IMR-90 (cell line): ENCODE measurements at regions not wholly inside any gene's neighbourhood (a gene's known extent, or its start where the extent isn't known, plus 50 kb on each side); places are given as distances from the start of the nearest gene placed in this dataset.

Experiments
- ATAC-seq: fragments of 200-7000 bp; cut with Tn5 transposase; 2 replicates; pipeline ENCODE4 v1.9.1; 2020; ENCODE audit warnings: low read depth, mild to moderate bottlenecking, moderate library complexity
- BruUV-seq: library from RNA; stranded (reverse); fragments of 400-500 nt; replicated peaks from 2 replicates; lab custom pipeline; 2021; lab: Mats Ljungman, UMichigan
- CTCF ChIA-PET: fragments of 300-600 bp; formaldehyde crosslinking; extraction: SDS; loops from one replicate; lab custom pipeline; 2021; ENCODE audit warnings: antibody characterized with exemption; lab: Yijun Ruan, JAX
- POLR2A ChIA-PET: fragments of 300-600 bp; sonication (Branson Sonifier 250); formaldehyde crosslinking; loops from one replicate; lab custom pipeline; 2022; ENCODE audit warnings: antibody characterized with exemption; ENCODE audit not compliant: unreplicated experiment; lab: Charles Lee
- DNase-seq: peaks from one replicate; pipeline ENCODE4 v3.0.0; 2013
- H2AFZ ChIP-seq: replicated peaks from 2 replicates; pipeline ENCODE3; 2013; ENCODE audit warnings: low read length, mild to moderate bottlenecking; ENCODE audit not compliant: poor library complexity
- H2AK5ac ChIP-seq: 2 replicates; pipeline ENCODE4 v1.6.1; 2013; ENCODE audit warnings: low read depth, low read length, inconsistent platforms
- H2AK9ac ChIP-seq: replicated peaks from 2 replicates; pipeline ENCODE3; 2013; ENCODE audit warnings: mild to moderate bottlenecking, low read depth, low read length, moderate library complexity; ENCODE audit not compliant: poor library complexity
- H2BK120ac ChIP-seq: 2 replicates; pipeline ENCODE4 v1.6.1; 2013; ENCODE audit warnings: low read depth, low read length, inconsistent platforms
- H2BK15ac ChIP-seq: 3 replicates; pipeline ENCODE4 v1.6.1; 2013; ENCODE audit warnings: low read depth, low read length, inconsistent platforms
- H2BK20ac ChIP-seq: 2 replicates; pipeline ENCODE4 v1.6.1; 2013; ENCODE audit warnings: low read depth, mild to moderate bottlenecking, inconsistent platforms, low read length, moderate library complexity
- H2BK5ac ChIP-seq: 2 replicates; pipeline ENCODE4 v1.6.1; 2013; ENCODE audit warnings: mild to moderate bottlenecking, low read depth, low read length, inconsistent platforms; ENCODE audit not compliant: poor library complexity, severe bottlenecking
- H3K14ac ChIP-seq: replicated peaks from 2 replicates; pipeline ENCODE4 v1.6.1; 2013; ENCODE audit warnings: low read depth, low read length, inconsistent platforms
- H3K18ac ChIP-seq: 2 replicates; pipeline ENCODE4 v1.6.1; 2013; ENCODE audit warnings: low read depth, low read length, control low read depth
- H3K23ac ChIP-seq: 2 replicates; pipeline ENCODE4 v1.6.1; 2013; ENCODE audit warnings: low read depth, low read length, inconsistent platforms
- H3K27ac ChIP-seq: 2 replicates; pipeline ENCODE4 v1.5.1; 2013; ENCODE audit warnings: mild to moderate bottlenecking, control low read depth, low read length; ENCODE audit not compliant: insufficient read depth
- H3K27me3 ChIP-seq: 2 replicates; pipeline ENCODE4 v1.6.1; 2013; ENCODE audit warnings: low read length; ENCODE audit not compliant: control insufficient read depth, insufficient read depth
- H3K36me3 ChIP-seq: 2 replicates; pipeline ENCODE4 v1.6.1; 2013; ENCODE audit warnings: low read length, mixed read lengths; ENCODE audit not compliant: control insufficient read depth, insufficient read depth
- H3K4ac ChIP-seq: 2 replicates; pipeline ENCODE4 v1.6.1; 2013; ENCODE audit warnings: low read depth, low read length, inconsistent platforms
- H3K4me1 ChIP-seq: 2 replicates; pipeline ENCODE4 v1.6.1; 2013; ENCODE audit warnings: low read length, mixed read lengths; ENCODE audit not compliant: control insufficient read depth, insufficient read depth
- H3K4me2 ChIP-seq: 2 replicates; pipeline ENCODE4 v1.6.1; 2013; ENCODE audit warnings: low read depth, mild to moderate bottlenecking, control low read depth, low read length, moderate library complexity
- H3K4me3 ChIP-seq: 2 replicates; pipeline ENCODE4 v1.5.1; 2013; ENCODE audit warnings: low read depth, mild to moderate bottlenecking, control low read depth, low read length, moderate library complexity; ENCODE audit not compliant: insufficient read depth
- H3K56ac ChIP-seq: 2 replicates; pipeline ENCODE4 v1.6.1; 2013; ENCODE audit warnings: low read length, inconsistent platforms; ENCODE audit not compliant: insufficient read depth; ENCODE audit errors: extremely low read depth
- H3K79me1 ChIP-seq, 2 experiments: 2 replicates each; pipeline ENCODE4 v1.6.1; 2013; ENCODE audit warnings: low read length in 2 of 2, inconsistent platforms in 1 of 2, low read depth in 1 of 2
- H3K9ac ChIP-seq: 2 replicates; pipeline ENCODE4 v1.6.1; 2013; ENCODE audit warnings: low read depth, low read length, control low read depth
- H3K9me1 ChIP-seq: 2 replicates; pipeline ENCODE4 v1.6.1; 2013; ENCODE audit warnings: low read length, inconsistent platforms; ENCODE audit not compliant: insufficient read depth
- H3K9me3 ChIP-seq: 2 replicates; pipeline ENCODE4 v1.6.1; 2013; ENCODE audit warnings: low read length; ENCODE audit not compliant: control insufficient read depth, insufficient read depth
- H4K20me1 ChIP-seq: 2 replicates; pipeline ENCODE4 v1.6.1; 2013; ENCODE audit warnings: low read length, inconsistent platforms; ENCODE audit not compliant: insufficient read depth
- H4K5ac ChIP-seq: 2 replicates; pipeline ENCODE4 v1.6.1; 2013; ENCODE audit warnings: mild to moderate bottlenecking, low read depth, low read length, control low read depth
- H4K8ac ChIP-seq, 2 experiments: 2 replicates each; pipeline ENCODE4 v1.6.1; 2013; ENCODE audit warnings: low read depth in 2 of 2, low read length in 2 of 2, control low read depth in 1 of 2, inconsistent platforms in 1 of 2
- H4K91ac ChIP-seq: 2 replicates; pipeline ENCODE4 v1.6.1; 2013; ENCODE audit warnings: low read depth, low read length, inconsistent platforms; ENCODE audit not compliant: insufficient read depth
- BHLHE40 ChIP-seq: fragments of 150-350 bp; IDR thresholded peaks from 2 replicates; pipeline ENCODE4 v1.6.1; 2016; ENCODE audit warnings: mild to moderate bottlenecking, low read depth, low read length
- CHD1 ChIP-seq: IDR thresholded peaks from 2 replicates; pipeline ENCODE4 v1.6.1; 2012; ENCODE audit warnings: low read depth, low read length, improper control_type of control experiment
- FOS ChIP-seq: fragments of 150-350 bp; IDR thresholded peaks from 2 replicates; pipeline ENCODE4 v1.6.1; 2016; ENCODE audit warnings: low read depth, low read length
- MAFK ChIP-seq: IDR thresholded peaks from 2 replicates; pipeline ENCODE4 v1.6.1; 2012; ENCODE audit warnings: low read depth, low read length, improper control_type of control experiment
- MAZ ChIP-seq: IDR thresholded peaks from 2 replicates; pipeline ENCODE4 v1.6.1; 2012; ENCODE audit warnings: low read depth, mild to moderate bottlenecking, low read length, improper control_type of control experiment, moderate library complexity, borderline replicate concordance
- NFE2L2 ChIP-seq: fragments of 150-350 bp; IDR thresholded peaks from 2 replicates; pipeline ENCODE4 v1.6.1; 2016; ENCODE audit warnings: low read depth, mild to moderate bottlenecking, low read length
- RAD21 ChIP-seq: IDR thresholded peaks from 2 replicates; pipeline ENCODE4 v1.6.1; 2012; ENCODE audit warnings: low read length, improper control_type of control experiment
- WGBS, 2 experiments: methylation state at CpG; one replicate each; pipeline versions ENCODE4 v1.1.5 to v1.1.7; 2013; ENCODE audit warnings: missing lambda C conversion rate in 2 of 2; ENCODE audit not compliant: insufficient read length in 1 of 2; ENCODE audit errors: extremely low coverage in 2 of 2; 5-methylcytosine and 5-hydroxymethylcytosine counted together
- dilution Hi-C: fragments of 300-500 bp; cut with HindIII; formaldehyde crosslinking; loops from one replicate; pipeline ENCODE4 v1.14.3; 2018; ENCODE audit warnings: low sequenced_read_pairs; ENCODE audit not compliant: unreplicated experiment
- in situ Hi-C: fragments of 300-500 bp; cut with MboI; formaldehyde crosslinking; loops from 3 replicates; pipeline ENCODE4 v1.14.3; 2019; ENCODE audit warnings: low sequenced_read_pairs, inconsistent platforms, mixed read lengths
- intact Hi-C: fragments of 100-400 bp; cut with micrococcal nuclease; formaldehyde crosslinking; loops from 2 replicates; pipeline ENCODE4 v1.10.0; 2022
- TF ChIP-seq, protein P1 (sequence below): fragments of 150-350 bp; IDR thresholded peaks from 2 replicates; pipeline ENCODE4 v1.6.1; 2016; ENCODE audit warnings: low read depth, mild to moderate bottlenecking, low read length, moderate library complexity, borderline replicate concordance
- TF ChIP-seq, protein P2 (sequence below): conservative IDR thresholded peaks from 2 replicates; pipeline ENCODE4 v1.5.1; 2012; ENCODE audit warnings: mild to moderate bottlenecking, low read depth, low read length, improper control_type of control experiment
- TF ChIP-seq, protein P3 (sequence below): fragments of 150-350 bp; IDR thresholded peaks from 2 replicates; pipeline ENCODE4 v1.6.1; 2017; ENCODE audit warnings: mild to moderate bottlenecking, antibody characterized with exemption, low read length, low read depth

DNA sequence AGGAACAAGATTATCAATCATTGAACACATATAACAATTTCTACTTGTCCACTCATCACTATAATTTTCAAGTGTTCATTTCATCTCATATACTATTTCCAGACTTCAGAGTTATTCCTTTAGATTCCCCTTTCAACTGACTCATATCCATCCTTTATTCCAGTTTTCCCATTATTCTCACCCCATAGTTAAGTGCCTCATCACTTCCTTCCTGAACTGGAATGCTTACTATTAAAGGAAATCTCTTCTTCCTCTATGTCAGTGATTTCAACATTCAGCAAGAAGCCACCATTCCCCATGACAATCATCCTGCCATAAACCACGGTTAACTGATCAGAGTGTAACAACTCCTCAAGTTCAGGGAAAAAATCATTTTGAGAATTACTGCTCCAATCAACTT, 198.9 kb downstream of the FBXO8 start:
- Histone ChIP-seq H3K18ac (no peak overlapping the region), H4K91ac (no peak overlapping the region), H2BK15ac (no peak overlapping the region), H3K56ac (no peak overlapping the region), H2AK5ac (no peak overlapping the region), H3K9ac (no peak overlapping the region), H2BK20ac (no peak overlapping the region), H4K8ac (no peak overlapping the region), H4K5ac (no peak overlapping the region), H3K36me3 (no peaks in the 10 kb centered on the region), H3K4me3 (no peak overlapping the region), H4K20me1 (no peaks in the 10 kb centered on the region), H3K23ac (no peak overlapping the region), H3K9me3 (no peaks in the 10 kb centered on the region), H2AFZ (no peak overlapping the region), H2BK120ac (no peak overlapping the region), H3K27me3 (no peaks in the 10 kb centered on the region), H3K9me1 (no peaks in the 10 kb centered on the region), H3K79me1 (no peaks in the 10 kb centered on the region), H3K4me2 (no peak overlapping the region), H3K4me1 (no peaks in the 10 kb centered on the region), H2BK5ac (no peak overlapping the region), H3K27ac (no peak overlapping the region), H3K4ac (no peak overlapping the region), H3K14ac (no peak overlapping the region), H2AK9ac (no peak overlapping the region)
- intact Hi-C loops (no loop called here), dilution Hi-C loops (no loop called here), in situ Hi-C loops (no loop called here)
- no peak for DNase-seq
- ChIA-PET CTCF (no interaction called here), POLR2A (no interaction called here)
- BruUV-seq, result no TSS peak
- no CpG with 5 or more reads among the region's 1 CpG for WGBS, 2 experiments
- TF ChIP-seq NFE2L2 (no peak), MAFK (no peak), BHLHE40 (no peak), FOS (no peak), MAZ (no peak), RAD21 (no peak), CHD1 (no peak)
- TF ChIP-seq, protein P1, sequence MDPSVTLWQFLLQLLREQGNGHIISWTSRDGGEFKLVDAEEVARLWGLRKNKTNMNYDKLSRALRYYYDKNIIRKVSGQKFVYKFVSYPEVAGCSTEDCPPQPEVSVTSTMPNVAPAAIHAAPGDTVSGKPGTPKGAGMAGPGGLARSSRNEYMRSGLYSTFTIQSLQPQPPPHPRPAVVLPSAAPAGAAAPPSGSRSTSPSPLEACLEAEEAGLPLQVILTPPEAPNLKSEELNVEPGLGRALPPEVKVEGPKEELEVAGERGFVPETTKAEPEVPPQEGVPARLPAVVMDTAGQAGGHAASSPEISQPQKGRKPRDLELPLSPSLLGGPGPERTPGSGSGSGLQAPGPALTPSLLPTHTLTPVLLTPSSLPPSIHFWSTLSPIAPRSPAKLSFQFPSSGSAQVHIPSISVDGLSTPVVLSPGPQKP, result no peak
- TF ChIP-seq, protein P2, sequence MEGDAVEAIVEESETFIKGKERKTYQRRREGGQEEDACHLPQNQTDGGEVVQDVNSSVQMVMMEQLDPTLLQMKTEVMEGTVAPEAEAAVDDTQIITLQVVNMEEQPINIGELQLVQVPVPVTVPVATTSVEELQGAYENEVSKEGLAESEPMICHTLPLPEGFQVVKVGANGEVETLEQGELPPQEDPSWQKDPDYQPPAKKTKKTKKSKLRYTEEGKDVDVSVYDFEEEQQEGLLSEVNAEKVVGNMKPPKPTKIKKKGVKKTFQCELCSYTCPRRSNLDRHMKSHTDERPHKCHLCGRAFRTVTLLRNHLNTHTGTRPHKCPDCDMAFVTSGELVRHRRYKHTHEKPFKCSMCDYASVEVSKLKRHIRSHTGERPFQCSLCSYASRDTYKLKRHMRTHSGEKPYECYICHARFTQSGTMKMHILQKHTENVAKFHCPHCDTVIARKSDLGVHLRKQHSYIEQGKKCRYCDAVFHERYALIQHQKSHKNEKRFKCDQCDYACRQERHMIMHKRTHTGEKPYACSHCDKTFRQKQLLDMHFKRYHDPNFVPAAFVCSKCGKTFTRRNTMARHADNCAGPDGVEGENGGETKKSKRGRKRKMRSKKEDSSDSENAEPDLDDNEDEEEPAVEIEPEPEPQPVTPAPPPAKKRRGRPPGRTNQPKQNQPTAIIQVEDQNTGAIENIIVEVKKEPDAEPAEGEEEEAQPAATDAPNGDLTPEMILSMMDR, result no peak
- TF ChIP-seq, protein P3, sequence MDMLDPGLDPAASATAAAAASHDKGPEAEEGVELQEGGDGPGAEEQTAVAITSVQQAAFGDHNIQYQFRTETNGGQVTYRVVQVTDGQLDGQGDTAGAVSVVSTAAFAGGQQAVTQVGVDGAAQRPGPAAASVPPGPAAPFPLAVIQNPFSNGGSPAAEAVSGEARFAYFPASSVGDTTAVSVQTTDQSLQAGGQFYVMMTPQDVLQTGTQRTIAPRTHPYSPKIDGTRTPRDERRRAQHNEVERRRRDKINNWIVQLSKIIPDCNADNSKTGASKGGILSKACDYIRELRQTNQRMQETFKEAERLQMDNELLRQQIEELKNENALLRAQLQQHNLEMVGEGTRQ, result no peak
- ATAC-seq, result no peak
